Mucosa of descending colon (tissue), 3 donors: ENCODE measurements at regions not wholly inside any gene's neighbourhood (a gene's known extent, or its start where the extent isn't known, plus 50 kb on each side); places are given as distances from the start of the nearest gene placed in this dataset.

Experiments used
- ATAC-seq: fragments of 200-7000 bp; cut with Tn5 transposase; one replicate; pipeline ENCODE4 v1.9.1; 2020; ENCODE audit warnings: mild to moderate bottlenecking, moderate library complexity
- DNase-seq, 3 donors: peaks; one replicate each; pipeline ENCODE4 v3.0.0-alpha.2; 2020
- H3K36me3 ChIP-seq: fragments of 200-600 bp; one replicate; pipeline ENCODE4 v1.8.0; 2021; ENCODE audit warnings: low read depth, mild to moderate bottlenecking
- H3K4me1 ChIP-seq: fragments of 200-600 bp; one replicate; pipeline ENCODE4 v1.8.0; 2021; ENCODE audit warnings: low read depth, mild to moderate bottlenecking
- H3K4me3 ChIP-seq: fragments of 200-600 bp; one replicate; pipeline ENCODE4 v1.8.0; 2021; ENCODE audit warnings: mild to moderate bottlenecking
- H3K9me3 ChIP-seq: fragments of 200-600 bp; one replicate; pipeline ENCODE4 v1.8.0; 2021; ENCODE audit warnings: mild to moderate bottlenecking
- intact Hi-C, 2 donors: fragments of 100-400 bp; cut with DNase I in 1 of 2; cut with micrococcal nuclease in 1 of 2; formaldehyde crosslinking; loops; one replicate each; pipeline versions ENCODE4 v1.11.0 to v1.11.1; 2022; cut with DNase I, micrococcal nuclease
- TF ChIP-seq, protein P1 (sequence below): fragments of 200-600 bp; IDR thresholded peaks from one replicate; pipeline ENCODE4 v1.8.0; 2022; ENCODE audit warnings: antibody characterized with exemption, mild to moderate bottlenecking
- donor health status: DM: no; HTN: no; CAD: no; lungs with moderate emphysema.
- donor health status: DM: no; HTN: no; CAD: no.
- donor health status: DM: no; HTN: yes; CAD: no.

DNA sequence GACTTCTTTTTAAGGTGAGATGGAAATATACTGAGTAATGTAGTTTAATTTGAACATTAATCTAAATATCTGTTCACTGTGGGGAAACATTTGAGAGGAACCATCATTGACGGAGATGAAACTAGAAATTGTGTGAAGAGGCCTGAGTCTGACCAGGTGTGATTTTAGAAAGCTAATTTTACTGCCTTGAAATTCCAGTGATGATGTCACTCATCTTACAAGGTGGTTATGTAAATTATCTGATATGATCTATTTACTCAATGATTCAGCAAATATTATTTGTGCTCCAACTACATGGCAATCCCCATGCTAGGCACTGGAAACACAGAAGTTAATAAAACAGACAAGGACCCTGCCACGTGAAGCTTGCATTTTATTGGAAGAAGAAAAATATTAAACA lies 435.7 kb upstream of the DCN start:
- intact Hi-C loops: no loop called here
- DNase-seq (no peak), ATAC-seq (no peak)
- no peaks in the 10 kb centered on the region for H3K9me3 ChIP-seq
- H3K4me3 ChIP-seq: no peak overlapping the region
- TF ChIP-seq, protein P1, sequence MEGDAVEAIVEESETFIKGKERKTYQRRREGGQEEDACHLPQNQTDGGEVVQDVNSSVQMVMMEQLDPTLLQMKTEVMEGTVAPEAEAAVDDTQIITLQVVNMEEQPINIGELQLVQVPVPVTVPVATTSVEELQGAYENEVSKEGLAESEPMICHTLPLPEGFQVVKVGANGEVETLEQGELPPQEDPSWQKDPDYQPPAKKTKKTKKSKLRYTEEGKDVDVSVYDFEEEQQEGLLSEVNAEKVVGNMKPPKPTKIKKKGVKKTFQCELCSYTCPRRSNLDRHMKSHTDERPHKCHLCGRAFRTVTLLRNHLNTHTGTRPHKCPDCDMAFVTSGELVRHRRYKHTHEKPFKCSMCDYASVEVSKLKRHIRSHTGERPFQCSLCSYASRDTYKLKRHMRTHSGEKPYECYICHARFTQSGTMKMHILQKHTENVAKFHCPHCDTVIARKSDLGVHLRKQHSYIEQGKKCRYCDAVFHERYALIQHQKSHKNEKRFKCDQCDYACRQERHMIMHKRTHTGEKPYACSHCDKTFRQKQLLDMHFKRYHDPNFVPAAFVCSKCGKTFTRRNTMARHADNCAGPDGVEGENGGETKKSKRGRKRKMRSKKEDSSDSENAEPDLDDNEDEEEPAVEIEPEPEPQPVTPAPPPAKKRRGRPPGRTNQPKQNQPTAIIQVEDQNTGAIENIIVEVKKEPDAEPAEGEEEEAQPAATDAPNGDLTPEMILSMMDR: no peak
- H3K36me3 ChIP-seq: no peaks in the 10 kb centered on the region
- no peaks in the 10 kb centered on the region for H3K4me1 ChIP-seq

DNA sequence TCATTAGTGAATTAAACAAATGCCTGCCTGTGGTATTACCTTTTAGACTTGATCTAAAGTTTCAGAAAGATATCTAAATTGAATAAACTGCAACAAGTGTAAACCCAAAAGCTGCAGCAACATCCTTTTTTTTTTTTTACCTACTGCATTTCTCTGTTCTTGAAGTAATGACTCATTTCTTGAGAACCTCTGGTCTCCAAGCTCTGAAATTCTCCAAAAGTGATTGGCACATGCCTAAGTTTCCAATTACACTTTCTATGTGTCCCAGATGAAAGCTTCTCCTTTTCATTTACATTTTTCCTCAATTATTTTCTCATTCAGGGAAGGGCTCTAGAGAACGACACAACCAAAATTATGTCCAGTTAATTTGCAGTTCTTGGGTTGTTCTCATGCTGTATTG lies 435.2 kb upstream of the DCN start:
- ATAC-seq (no peak), DNase-seq (no peak)
- Histone ChIP-seq H3K4me1 (no peaks in the 10 kb centered on the region), H3K36me3 (no peaks in the 10 kb centered on the region), H3K4me3 (no peak overlapping the region), H3K9me3 (no peaks in the 10 kb centered on the region)
- intact Hi-C loops: no loop called here
- TF ChIP-seq, protein P1: no peak

DNA sequence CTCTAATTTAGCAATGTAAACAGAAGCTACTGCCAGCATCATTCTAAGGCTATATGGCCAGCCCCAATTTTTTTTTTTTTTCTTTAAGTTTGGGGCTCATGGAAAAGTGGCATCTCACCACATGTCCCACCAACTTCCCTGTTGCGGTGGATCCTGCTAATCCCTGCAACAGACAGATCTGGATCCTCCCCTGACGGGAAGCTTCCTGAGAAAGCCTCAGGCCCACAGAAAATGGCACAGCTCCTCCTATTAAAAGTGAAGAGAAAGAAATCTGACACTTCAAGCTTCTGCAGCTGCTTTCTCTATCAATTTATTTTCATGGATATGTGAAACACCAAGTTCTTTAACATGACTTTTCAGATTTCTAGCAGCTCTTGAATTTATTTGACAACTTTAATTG lies 433.8 kb upstream of the DCN start:
- H3K9me3 ChIP-seq: no peaks in the 10 kb centered on the region
- intact Hi-C loops: no loop called here
- TF ChIP-seq, protein P1: no peak
- ATAC-seq (no peak), DNase-seq (no peak)
- no peaks in the 10 kb centered on the region for H3K36me3 ChIP-seq
- no peaks in the 10 kb centered on the region for H3K4me1 ChIP-seq
- no peak overlapping the region for H3K4me3 ChIP-seq

DNA sequence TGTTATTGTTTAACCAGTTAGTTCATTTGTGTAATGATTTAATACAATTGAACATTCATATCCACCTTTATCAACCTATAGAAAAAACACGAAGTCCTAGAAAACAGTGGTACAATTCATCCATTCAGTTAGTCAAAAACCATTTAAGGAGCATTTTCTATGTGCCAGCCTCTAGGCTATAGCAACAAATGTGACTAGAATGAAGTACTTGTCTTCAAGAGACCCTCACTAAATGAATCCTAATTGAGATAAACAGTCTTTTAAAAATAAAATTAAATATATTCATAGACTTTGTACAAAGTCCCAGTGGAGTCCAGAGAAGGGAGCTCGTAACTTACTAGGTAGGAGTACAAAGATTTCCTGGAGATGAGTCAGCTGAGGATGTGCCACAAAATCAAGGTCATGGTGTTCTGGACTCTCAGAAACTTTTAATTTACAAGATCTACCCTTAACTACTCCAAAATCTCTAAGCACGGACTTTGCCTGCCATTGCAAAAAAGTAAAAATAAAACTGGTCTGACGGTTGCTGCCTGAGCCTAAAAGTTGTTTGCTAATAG lies 430.7 kb upstream of the DCN start:
- DNase-seq (no peak), ATAC-seq (no peak)
- intact Hi-C loops: no loop called here
- Histone ChIP-seq H3K4me1 (no peaks in the 10 kb centered on the region), H3K4me3 (no peak overlapping the region), H3K9me3 (no peaks in the 10 kb centered on the region), H3K36me3 (no peaks in the 10 kb centered on the region)
- TF ChIP-seq, protein P1: no peak

DNA sequence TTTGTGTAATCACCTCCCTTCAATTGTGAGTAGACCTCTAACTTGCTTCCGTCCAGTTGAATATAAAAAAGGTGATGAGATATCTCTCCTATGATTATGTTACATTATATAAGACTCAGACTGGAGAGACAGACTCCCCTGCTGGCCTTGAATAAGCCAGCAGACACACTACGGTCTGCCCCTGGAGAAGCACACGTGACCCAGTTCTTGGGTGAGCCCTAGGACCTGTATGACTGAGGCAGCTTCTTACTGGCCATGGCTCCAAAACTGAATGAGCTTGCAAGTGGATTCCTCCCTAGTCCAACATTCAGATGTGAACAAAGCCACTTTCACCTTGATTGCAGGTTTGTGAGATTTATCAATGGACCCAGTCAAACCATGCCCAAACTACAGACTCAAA lies 427.9 kb upstream of the DCN start:
- intact Hi-C loops: no loop called here
- ATAC-seq: no peak
- no peak for DNase-seq

More for the DNA sequence above, 427.9 kb upstream of the DCN start:
- no peaks in the 10 kb centered on the region for H3K9me3 ChIP-seq
- H3K4me3 ChIP-seq: no peak overlapping the region
- no peaks in the 10 kb centered on the region for H3K4me1 ChIP-seq
- H3K36me3 ChIP-seq: no peaks in the 10 kb centered on the region
- TF ChIP-seq, protein P1: no peak
